Nephron (organoid): ENCODE measurements at regions not wholly inside any gene's neighbourhood (a gene's known extent, or its start where the extent isn't known, plus 50 kb on each side); places are given as distances from the start of the nearest gene placed in this dataset.

ENCODE experiments used
- H3K27ac Mint-ChIP-seq, 3 experiments: 2 replicates each; pipeline ENCODE4 v1.8.0; 2020; ENCODE audit warnings: mixed read lengths in 3 of 3, mild to moderate bottlenecking in 2 of 3, moderate library complexity in 1 of 3
- H3K27me3 Mint-ChIP-seq: 2 replicates; pipeline ENCODE4 v1.8.0; 2021; ENCODE audit warnings: low read depth, mild to moderate bottlenecking, moderate library complexity, mixed read lengths
- H3K36me3 Mint-ChIP-seq: 2 replicates; pipeline ENCODE4 v1.8.0; 2020; ENCODE audit warnings: low read depth, mixed read lengths
- H3K4me1 Mint-ChIP-seq: 2 replicates; pipeline ENCODE4 v1.8.0; 2020; ENCODE audit warnings: mixed read lengths
- H3K4me3 Mint-ChIP-seq, 3 experiments: 2 replicates each; pipeline ENCODE4 v1.8.0; 2020; ENCODE audit warnings: mild to moderate bottlenecking in 3 of 3, mixed read lengths in 3 of 3, moderate library complexity in 2 of 3
- H3K9me3 Mint-ChIP-seq: 2 replicates; pipeline ENCODE4 v1.8.0; 2020; ENCODE audit warnings: mixed read lengths
- CTCF ChIP-seq, 3 experiments: fragments of 200-600 bp; sonication (generic); IDR thresholded peaks; one replicate each; pipeline ENCODE4 v1.5.0; 2021; ENCODE audit warnings: antibody characterized with exemption in 3 of 3; ENCODE audit not compliant: unreplicated experiment in 3 of 3

- no peak overlapping the region for H3K4me3 Mint-ChIP-seq
- peaks cover 1% of the 10 kb centered on the region for H3K9me3 Mint-ChIP-seq
- H3K4me1 Mint-ChIP-seq = no peaks in the 10 kb centered on the region
- H3K36me3 Mint-ChIP-seq = no peaks in the 10 kb centered on the region
- no peaks in the 10 kb centered on the region for H3K27me3 Mint-ChIP-seq
- H3K27ac Mint-ChIP-seq = no peak overlapping the region
- TF ChIP-seq CTCF (IDR thresholded peaks at IDR 0.05; ENCODE audit: unreplicated experiment in 3 of 3) = no peak
These were observed 294.3 kb upstream of the BMP2 start for GRCh38 chr20:6473197-6473596.

- H3K27ac Mint-ChIP-seq = no peak overlapping the region
- H3K9me3 Mint-ChIP-seq = no peaks in the 10 kb centered on the region
- no peak for TF ChIP-seq CTCF (IDR thresholded peaks at IDR 0.05; ENCODE audit: unreplicated experiment in 3 of 3)
- no peaks in the 10 kb centered on the region for H3K36me3 Mint-ChIP-seq
- H3K27me3 Mint-ChIP-seq = no peaks in the 10 kb centered on the region
- no peak overlapping the region for H3K4me3 Mint-ChIP-seq
- peaks cover 4% of the 10 kb centered on the region for H3K4me1 Mint-ChIP-seq
These were observed 295.6 kb upstream of the BMP2 start for GRCh38 chr20:6471871-6472270.

DNA sequence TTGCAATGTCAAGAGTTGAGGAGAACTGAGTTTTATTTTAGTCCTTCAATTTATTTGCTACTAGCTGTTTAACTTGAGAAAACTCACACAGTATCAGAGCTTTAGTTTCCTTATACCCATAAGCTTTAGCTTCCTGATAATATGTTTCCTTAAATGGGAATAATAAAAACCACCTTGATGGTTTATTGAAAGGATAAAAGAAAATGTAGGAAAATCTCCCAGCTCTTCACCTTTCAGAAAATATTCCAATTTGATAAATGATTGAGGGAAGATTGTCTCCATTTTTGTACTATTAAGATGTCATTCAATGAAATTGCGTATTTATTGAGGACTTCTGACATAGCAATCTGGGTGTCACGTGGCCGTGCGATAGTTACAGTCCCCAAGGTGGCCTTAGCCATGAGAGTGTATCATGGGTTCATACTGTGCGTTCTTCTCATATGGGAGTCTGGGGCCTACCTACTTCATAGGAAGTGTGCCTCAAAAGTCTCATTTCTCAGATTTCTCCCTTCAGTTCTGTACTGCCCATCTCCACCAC is 296.3 kb upstream of the BMP2 start:
- no peak for TF ChIP-seq CTCF (IDR thresholded peaks at IDR 0.05; ENCODE audit: unreplicated experiment in 3 of 3)
- Mint-ChIP-seq H3K9me3 (no peaks in the 10 kb centered on the region), H3K4me3 (no peak overlapping the region), H3K4me1 (peaks cover 4% of the 10 kb centered on the region), H3K27me3 (no peaks in the 10 kb centered on the region), H3K27ac (no peak overlapping the region), H3K36me3 (no peaks in the 10 kb centered on the region)

DNA sequence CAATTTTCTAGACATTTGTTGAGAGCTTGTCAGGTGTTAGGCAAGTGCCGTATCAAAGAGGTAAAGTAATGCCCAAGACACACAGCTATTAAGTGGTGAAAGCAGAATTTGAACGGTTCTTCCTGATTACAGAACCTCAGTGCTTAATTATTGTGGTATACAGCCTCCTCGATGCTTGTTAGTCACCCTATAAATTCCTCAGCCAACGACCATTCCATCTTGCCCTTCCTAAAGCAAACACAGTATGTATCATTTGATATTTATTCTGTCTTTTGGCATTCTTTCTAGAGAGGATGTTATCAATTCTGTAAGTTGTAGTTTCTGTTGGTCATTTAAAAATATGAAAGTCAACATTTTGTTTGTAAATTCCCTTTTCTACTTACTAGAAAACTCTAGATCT is 297.8 kb upstream of the BMP2 start:
- Mint-ChIP-seq H3K4me1 (peaks cover 4% of the 10 kb centered on the region), H3K9me3 (no peaks in the 10 kb centered on the region), H3K36me3 (no peaks in the 10 kb centered on the region), H3K27ac (no peak overlapping the region), H3K27me3 (no peaks in the 10 kb centered on the region), H3K4me3 (no peak overlapping the region)
- no peak for TF ChIP-seq CTCF (IDR thresholded peaks at IDR 0.05; ENCODE audit: unreplicated experiment in 3 of 3)

DNA sequence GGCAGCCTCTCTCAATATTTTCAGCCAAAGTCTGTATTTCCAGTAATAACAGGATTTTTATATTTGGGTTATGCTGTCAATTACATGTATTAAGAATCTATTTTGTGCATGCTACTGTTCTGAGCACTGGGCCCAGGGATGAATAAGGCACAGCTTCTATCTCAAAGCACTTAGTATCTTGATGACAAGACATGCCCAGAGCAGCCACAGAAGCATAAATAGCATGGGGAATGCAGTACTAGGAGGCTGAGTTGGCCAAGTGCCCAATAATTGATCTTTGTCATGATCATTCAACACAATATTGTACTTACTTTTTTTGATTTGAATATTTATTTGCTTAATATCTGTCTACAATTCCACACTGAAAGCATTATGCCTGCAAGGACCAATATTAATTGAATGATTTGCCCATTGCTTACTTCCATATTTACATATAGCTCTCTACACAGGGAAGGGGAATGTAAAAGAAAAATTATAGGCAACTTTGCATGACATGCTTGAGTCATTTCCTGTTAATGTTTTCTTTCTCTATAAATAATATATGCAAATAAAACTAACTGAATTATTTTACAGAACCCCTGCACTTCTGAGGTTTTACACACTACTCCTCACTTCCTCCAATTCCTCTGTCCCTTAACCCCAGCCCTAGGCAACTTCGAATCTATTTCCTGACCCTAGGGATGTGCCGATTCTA is 298.9 kb upstream of the BMP2 start:
- peaks cover 4% of the 10 kb centered on the region for H3K4me1 Mint-ChIP-seq
- H3K4me3 Mint-ChIP-seq = no peak overlapping the region
- no peaks in the 10 kb centered on the region for H3K9me3 Mint-ChIP-seq
- H3K36me3 Mint-ChIP-seq = no peaks in the 10 kb centered on the region
- no peak overlapping the region for H3K27ac Mint-ChIP-seq
- H3K27me3 Mint-ChIP-seq = no peaks in the 10 kb centered on the region
- TF ChIP-seq CTCF (IDR thresholded peaks at IDR 0.05; ENCODE audit: unreplicated experiment in 3 of 3) = no peak

DNA sequence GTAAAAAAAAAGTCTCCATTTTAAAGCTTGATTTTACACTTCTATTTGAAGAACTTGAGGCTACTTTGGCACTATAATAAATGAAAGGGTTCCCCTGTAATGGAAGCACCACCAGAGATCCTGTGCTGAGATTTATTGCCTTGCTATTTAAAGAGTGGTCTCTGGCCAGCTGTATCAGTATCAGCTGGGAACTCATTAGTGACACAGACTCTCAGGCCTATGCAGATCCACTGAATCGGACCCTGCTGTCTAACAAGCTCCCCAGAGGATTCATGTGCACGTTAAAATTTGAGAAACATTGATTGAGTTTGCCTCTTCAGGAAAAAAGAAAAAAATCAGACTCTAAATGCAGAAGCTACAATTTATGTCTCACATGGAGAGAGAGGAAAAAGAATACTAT is 299.9 kb upstream of the BMP2 start:
- H3K4me1 Mint-ChIP-seq = peaks cover 4% of the 10 kb centered on the region
- H3K36me3 Mint-ChIP-seq = no peaks in the 10 kb centered on the region
- no peaks in the 10 kb centered on the region for H3K9me3 Mint-ChIP-seq
- H3K27ac Mint-ChIP-seq = no peak overlapping the region
- H3K4me3 Mint-ChIP-seq = no peak overlapping the region
- no peak for TF ChIP-seq CTCF (IDR thresholded peaks at IDR 0.05; ENCODE audit: unreplicated experiment in 3 of 3)
- no peaks in the 10 kb centered on the region for H3K27me3 Mint-ChIP-seq
